ENCODE measurements at regions not wholly inside any gene's neighbourhood (a gene's known extent, or its start where the extent isn't known, plus 50 kb on each side); places are given as distances from the start of the nearest gene placed in this dataset.

DNA sequence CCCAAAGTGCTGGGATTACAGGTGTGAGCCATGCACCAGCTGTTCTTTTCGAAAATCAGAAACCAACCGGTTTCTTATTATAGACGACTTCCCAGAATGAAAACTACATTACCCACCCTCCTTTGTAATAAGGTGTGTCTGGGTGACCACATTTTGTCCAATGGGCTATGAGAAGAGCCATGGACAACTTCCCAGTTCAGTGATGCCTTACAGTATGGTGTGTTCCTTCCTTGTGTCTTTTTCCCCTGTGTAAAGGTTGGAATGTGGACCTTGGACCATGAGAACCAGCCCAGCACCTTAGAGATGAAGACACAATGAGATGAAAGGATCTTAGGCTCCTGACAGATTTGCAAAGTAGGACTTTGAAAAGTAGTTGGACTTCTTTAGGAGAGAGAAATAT, 85.0 kb upstream of the ATF7IP2 start:
- TF ChIP-seq, protein P1, sequence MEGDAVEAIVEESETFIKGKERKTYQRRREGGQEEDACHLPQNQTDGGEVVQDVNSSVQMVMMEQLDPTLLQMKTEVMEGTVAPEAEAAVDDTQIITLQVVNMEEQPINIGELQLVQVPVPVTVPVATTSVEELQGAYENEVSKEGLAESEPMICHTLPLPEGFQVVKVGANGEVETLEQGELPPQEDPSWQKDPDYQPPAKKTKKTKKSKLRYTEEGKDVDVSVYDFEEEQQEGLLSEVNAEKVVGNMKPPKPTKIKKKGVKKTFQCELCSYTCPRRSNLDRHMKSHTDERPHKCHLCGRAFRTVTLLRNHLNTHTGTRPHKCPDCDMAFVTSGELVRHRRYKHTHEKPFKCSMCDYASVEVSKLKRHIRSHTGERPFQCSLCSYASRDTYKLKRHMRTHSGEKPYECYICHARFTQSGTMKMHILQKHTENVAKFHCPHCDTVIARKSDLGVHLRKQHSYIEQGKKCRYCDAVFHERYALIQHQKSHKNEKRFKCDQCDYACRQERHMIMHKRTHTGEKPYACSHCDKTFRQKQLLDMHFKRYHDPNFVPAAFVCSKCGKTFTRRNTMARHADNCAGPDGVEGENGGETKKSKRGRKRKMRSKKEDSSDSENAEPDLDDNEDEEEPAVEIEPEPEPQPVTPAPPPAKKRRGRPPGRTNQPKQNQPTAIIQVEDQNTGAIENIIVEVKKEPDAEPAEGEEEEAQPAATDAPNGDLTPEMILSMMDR (IDR thresholded peaks at IDR 0.05): no peak

DNA sequence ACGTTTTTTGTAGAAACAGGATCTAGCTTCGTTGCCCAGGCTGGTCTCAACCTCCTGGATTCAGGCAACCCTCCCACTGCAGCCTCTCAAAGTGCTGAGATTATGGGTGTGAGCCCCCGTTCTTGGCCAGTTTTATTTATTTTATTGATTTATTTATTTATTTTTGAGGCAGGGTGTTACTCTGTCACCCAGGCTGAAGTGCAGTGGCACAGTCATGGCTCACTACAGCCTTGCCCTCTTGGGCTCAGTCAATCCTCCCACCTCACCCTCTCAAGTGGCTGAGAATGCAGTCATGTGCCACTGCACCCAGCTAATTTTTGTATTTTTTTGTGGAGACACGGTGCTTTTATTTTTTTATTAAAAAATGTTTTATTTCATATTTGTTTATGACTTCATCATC, 79.9 kb upstream of the ATF7IP2 start:
- TF ChIP-seq, protein P1 (IDR thresholded peaks at IDR 0.05): no peak

DNA sequence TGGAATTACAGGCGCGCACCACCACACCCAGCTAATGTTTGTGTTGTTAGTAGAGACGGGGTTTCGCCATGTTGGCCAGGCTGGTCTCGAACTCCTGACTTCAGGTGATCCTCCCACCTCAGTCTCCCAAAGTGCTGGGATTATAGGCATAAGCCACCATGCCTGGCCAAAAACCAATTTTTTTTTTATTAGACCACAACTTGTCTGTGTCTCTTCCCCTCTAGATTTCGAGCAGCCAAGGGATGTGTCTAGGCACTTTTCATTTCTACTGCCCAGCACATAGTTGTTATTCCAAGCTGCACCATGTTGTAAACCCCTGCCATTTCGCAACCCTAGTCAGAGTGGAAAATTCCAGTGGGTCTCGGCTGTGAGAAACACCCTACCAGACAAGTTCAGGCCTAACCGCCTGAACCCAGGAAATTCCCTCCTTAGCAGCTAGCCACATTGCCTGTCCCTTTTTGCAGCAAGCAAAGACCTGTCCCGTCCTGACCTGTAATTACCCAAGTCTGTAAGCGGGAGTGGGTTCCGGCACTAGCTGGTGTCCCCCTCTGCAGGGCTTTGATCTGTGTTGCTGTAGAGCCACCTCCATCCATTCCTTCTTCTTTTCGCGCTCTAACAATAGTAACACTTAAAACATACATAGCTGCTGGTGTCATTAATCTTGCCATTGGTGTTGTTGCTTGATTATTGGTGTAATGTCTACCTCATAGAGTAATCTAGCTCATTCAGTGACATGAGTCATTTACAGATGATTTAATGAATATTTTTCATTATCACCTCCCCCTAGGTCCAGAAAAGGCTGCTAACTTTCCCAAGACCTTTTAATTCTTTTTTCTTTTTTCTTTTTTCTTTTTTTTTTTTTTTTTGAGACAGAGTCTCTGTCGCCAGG, 77.3 kb upstream of the ATF7IP2 start:
- TF ChIP-seq, protein P1 (IDR thresholded peaks at IDR 0.05): no peak

DNA sequence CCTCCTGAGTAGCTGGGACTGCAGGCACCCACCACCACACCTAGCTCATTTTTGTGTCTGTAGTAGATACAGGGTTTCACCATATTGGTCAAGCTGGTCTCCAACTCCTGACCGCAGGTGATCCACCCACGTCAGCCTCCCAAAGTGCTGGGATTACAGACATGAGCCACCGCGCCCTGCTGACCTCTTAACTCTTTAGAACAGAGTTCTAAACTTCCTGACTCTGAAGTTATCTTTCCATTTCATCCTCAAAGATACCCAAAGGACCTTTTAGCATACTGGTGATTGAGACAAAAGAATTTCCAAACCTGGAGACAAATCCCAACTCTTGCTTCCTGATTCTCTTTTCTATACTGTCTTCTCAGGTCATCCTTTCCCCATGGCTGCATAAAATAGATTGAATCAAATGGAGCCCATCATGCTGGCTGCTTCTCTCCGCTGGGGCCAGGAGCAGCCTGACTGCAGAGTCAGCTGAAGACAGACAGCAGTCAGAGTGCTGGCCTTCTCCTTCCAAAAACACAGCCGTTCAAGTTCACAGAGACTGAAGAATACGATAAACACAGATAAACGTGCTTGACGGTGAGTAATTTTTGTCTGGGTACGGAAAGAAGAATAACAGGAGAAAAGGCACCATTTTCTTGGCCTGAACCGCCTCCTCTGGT, 76.5 kb upstream of the ATF7IP2 start:
- TF ChIP-seq, protein P1 (IDR thresholded peaks at IDR 0.05): no peak

DNA sequence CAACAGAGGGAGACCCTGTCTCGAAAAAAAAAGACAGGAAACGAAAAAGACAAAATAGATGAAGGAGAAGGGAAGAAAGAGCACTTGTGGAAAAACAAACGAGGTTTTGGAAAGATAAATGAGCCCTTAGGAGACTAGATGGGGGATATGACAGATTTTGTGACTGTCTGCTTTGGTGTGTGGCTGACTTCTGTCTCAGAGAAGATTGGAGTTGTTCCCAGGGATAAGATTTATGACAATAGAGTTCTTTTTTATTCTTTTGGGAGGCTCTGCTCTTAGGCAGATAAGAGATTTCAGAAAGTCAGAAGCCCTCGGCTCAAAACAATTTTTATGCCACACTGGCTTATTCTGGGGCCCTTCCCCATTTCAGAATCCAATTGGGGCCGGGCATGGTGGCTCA, 73.9 kb upstream of the ATF7IP2 start:
- TF ChIP-seq, protein P1 (IDR thresholded peaks at IDR 0.05): no peak

GRCh38 chr16:10312784-10313724, 72.8 kb upstream of the ATF7IP2 start:
- TF ChIP-seq, protein P1 (IDR thresholded peaks at IDR 0.05): no peak

DNA sequence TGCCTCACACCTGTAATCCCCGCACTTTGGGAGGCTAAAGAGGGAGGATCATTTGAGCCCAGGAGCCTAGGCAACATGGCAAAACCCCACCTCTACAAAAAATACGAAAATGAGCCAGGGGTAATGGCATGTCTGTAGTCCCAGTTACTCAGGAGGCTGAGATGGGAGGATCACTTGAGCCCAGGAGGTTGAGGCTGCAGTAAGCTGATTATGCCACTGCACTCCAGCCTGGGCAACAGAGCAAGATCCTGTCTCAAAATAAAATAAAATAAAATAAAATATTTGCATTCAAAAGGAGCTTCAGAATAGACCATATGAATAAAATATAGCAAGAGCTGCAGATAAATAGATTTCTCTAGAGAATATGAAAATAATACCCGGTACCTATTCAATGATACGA, 71.5 kb upstream of the ATF7IP2 start:
- TF ChIP-seq, protein P1 (IDR thresholded peaks at IDR 0.05): no peak

Data from LNCAP (cell line).